H9 (cell line): ENCODE measurements at regions not wholly inside any gene's neighbourhood (a gene's known extent, or its start where the extent isn't known, plus 50 kb on each side); places are given as distances from the start of the nearest gene placed in this dataset.
A peak's percentile ranks its signal among the peaks of the same experiment; 100 is the strongest.

Experiments used
- DNase-seq: peaks from one replicate; pipeline ENCODE4 v3.0.0-alpha.2; 2017
- H2AFZ ChIP-seq: one replicate; pipeline ENCODE4 v1.6.1; 2013; ENCODE audit warnings: mild to moderate bottlenecking, low read length, control low read depth, moderate library complexity
- H2AK5ac ChIP-seq: 2 replicates; pipeline ENCODE4 v1.6.1; 2013; ENCODE audit warnings: low read length, control low read depth, mixed read lengths; ENCODE audit not compliant: insufficient read length
- H2BK120ac ChIP-seq: one replicate; pipeline ENCODE4 v1.6.1; 2013; ENCODE audit warnings: low read depth, mild to moderate bottlenecking, low read length, control low read depth, inconsistent platforms; ENCODE audit not compliant: poor library complexity, severe bottlenecking
- H2BK12ac ChIP-seq: 2 replicates; pipeline ENCODE4 v1.6.1; 2013; ENCODE audit warnings: low read length, control low read depth, mixed read lengths, low read depth; ENCODE audit not compliant: insufficient read length
- H2BK15ac ChIP-seq: 2 replicates; pipeline ENCODE4 v1.6.1; 2013; ENCODE audit warnings: low read depth, low read length, control low read depth
- H2BK20ac ChIP-seq: one replicate; pipeline ENCODE4 v1.6.1; 2013; ENCODE audit warnings: low read depth, mild to moderate bottlenecking, low read length, control low read depth, inconsistent platforms; ENCODE audit not compliant: poor library complexity, severe bottlenecking
- H2BK5ac ChIP-seq: 2 replicates; pipeline ENCODE4 v1.6.1; 2013; ENCODE audit warnings: low read length, control low read depth, mixed read lengths; ENCODE audit not compliant: insufficient read length
- H3K14ac ChIP-seq: 2 replicates; pipeline ENCODE4 v1.6.1; 2013; ENCODE audit warnings: low read length, control low read depth; ENCODE audit not compliant: insufficient read depth
- H3K18ac ChIP-seq: 2 replicates; pipeline ENCODE4 v1.6.1; 2013; ENCODE audit warnings: low read depth, mild to moderate bottlenecking, mixed read lengths, low read length, control low read depth; ENCODE audit not compliant: insufficient read length
- H3K23ac ChIP-seq: 2 replicates; pipeline ENCODE4 v1.6.1; 2013; ENCODE audit warnings: low read length, control low read depth, mixed read lengths, low read depth; ENCODE audit not compliant: insufficient read length
- H3K23me2 ChIP-seq: 2 replicates; pipeline ENCODE4 v1.6.1; 2013; ENCODE audit warnings: low read depth, mild to moderate bottlenecking, mixed read lengths, low read length, control low read depth; ENCODE audit not compliant: insufficient read length, poor library complexity, severe bottlenecking
- H3K27ac ChIP-seq: 2 replicates; pipeline ENCODE4 v1.5.1; 2013; ENCODE audit warnings: low read length, control low read depth, mixed read lengths, low read depth; ENCODE audit not compliant: insufficient read length
- H3K27me3 ChIP-seq: 2 replicates; pipeline ENCODE4 v1.6.1; 2013; ENCODE audit warnings: low read length, control low read depth, inconsistent platforms; ENCODE audit not compliant: insufficient read depth
- H3K4ac ChIP-seq: 2 replicates; pipeline ENCODE4 v1.6.1; 2013; ENCODE audit warnings: low read depth, mild to moderate bottlenecking, control low read depth, inconsistent platforms, low read length, moderate library complexity
- H3K4me1 ChIP-seq: 2 replicates; pipeline ENCODE4 v1.6.1; 2013; ENCODE audit warnings: low read length, control low read depth, inconsistent platforms; ENCODE audit not compliant: insufficient read depth
- H3K4me2 ChIP-seq: 2 replicates; pipeline ENCODE4 v1.6.1; 2013; ENCODE audit warnings: low read length, control low read depth, mixed read lengths; ENCODE audit not compliant: insufficient read length, insufficient read depth
- H3K56ac ChIP-seq: 2 replicates; pipeline ENCODE4 v1.6.1; 2013; ENCODE audit warnings: low read depth, mild to moderate bottlenecking, mixed read lengths, low read length, control low read depth; ENCODE audit not compliant: insufficient read length
- H3K79me1 ChIP-seq: 2 replicates; pipeline ENCODE4 v1.6.1; 2013; ENCODE audit warnings: low read depth, mild to moderate bottlenecking, moderate library complexity, low read length, control low read depth, inconsistent platforms; ENCODE audit not compliant: insufficient read depth, poor library complexity, severe bottlenecking
- H3K79me2 ChIP-seq: 2 replicates; pipeline ENCODE4 v1.6.1; 2013; ENCODE audit warnings: low read length, control low read depth, inconsistent platforms; ENCODE audit not compliant: insufficient read depth
- H3K9ac ChIP-seq: 2 replicates; pipeline ENCODE4 v1.6.1; 2013; ENCODE audit warnings: low read length, control low read depth, mixed read lengths; ENCODE audit not compliant: insufficient read length; ENCODE audit errors: extremely low read depth
- H3K9me3 ChIP-seq: one replicate; pipeline ENCODE4 v1.6.1; 2013; ENCODE audit warnings: low read depth, low read length, inconsistent platforms; ENCODE audit not compliant: control insufficient read depth
- H3T11ph ChIP-seq: one replicate; pipeline ENCODE4 v1.6.1; 2013; ENCODE audit warnings: mild to moderate bottlenecking, low read length, control low read depth, inconsistent platforms
- H4K20me1 ChIP-seq: one replicate; pipeline ENCODE4 v1.6.1; 2013; ENCODE audit not compliant: control insufficient read depth, insufficient read length, insufficient read depth
- H4K5ac ChIP-seq: 2 replicates; pipeline ENCODE4 v1.6.1; 2013; ENCODE audit warnings: low read depth, mild to moderate bottlenecking, mixed read lengths, low read length, control low read depth; ENCODE audit not compliant: insufficient read length
- H4K8ac ChIP-seq: replicated peaks from 2 replicates; pipeline ENCODE4 v1.6.1; 2013; ENCODE audit warnings: low read length, control low read depth, mixed read lengths, low read depth; ENCODE audit not compliant: insufficient read length
- H4K91ac ChIP-seq: 2 replicates; pipeline ENCODE4 v1.6.1; 2013; ENCODE audit warnings: low read depth, mild to moderate bottlenecking, moderate library complexity, mixed read lengths, low read length, control low read depth; ENCODE audit not compliant: insufficient read length
- H3K27ac Mint-ChIP-seq, 3 experiments: 2 replicates in 2 of 3; 3 replicates in 1 of 3; pipeline ENCODE4 v1.8.0; 2020 to 2021; ENCODE audit warnings: mixed read lengths in 3 of 3, mild to moderate bottlenecking in 1 of 3, moderate library complexity in 1 of 3
- H3K27me3 Mint-ChIP-seq: 2 replicates; pipeline ENCODE4 v1.8.0; 2021; ENCODE audit warnings: low read depth, mild to moderate bottlenecking, moderate library complexity, mixed read lengths
- H3K36me3 Mint-ChIP-seq, 3 experiments: 2 replicates in 2 of 3; 3 replicates in 1 of 3; pipeline ENCODE4 v1.8.0; 2020 to 2021; ENCODE audit warnings: low read depth in 3 of 3, mixed read lengths in 3 of 3; ENCODE audit not compliant: insufficient read depth in 1 of 3
- H3K4me1 Mint-ChIP-seq, 2 experiments: 2 replicates each; pipeline ENCODE4 v1.8.0; 2020; ENCODE audit warnings: mixed read lengths in 2 of 2
- H3K4me3 Mint-ChIP-seq, 2 experiments: 2 replicates in 1 of 2; 3 replicates in 1 of 2; pipeline ENCODE4 v1.8.0; 2020 to 2021; ENCODE audit warnings: mild to moderate bottlenecking in 2 of 2, mixed read lengths in 2 of 2, moderate library complexity in 1 of 2
- H3K9me3 Mint-ChIP-seq, 2 experiments: 2 replicates in 1 of 2; 3 replicates in 1 of 2; pipeline ENCODE4 v1.8.0; 2020; ENCODE audit warnings: mild to moderate bottlenecking in 2 of 2, mixed read lengths in 2 of 2, moderate library complexity in 1 of 2
- CTCF ChIP-seq: fragments of 200-600 bp; sonication (generic); conservative IDR thresholded peaks from 3 replicates; pipeline ENCODE4 v1.8.0; 2021; ENCODE audit warnings: antibody characterized with exemption, mild to moderate bottlenecking
- WGBS: extraction: QIAGEN DNeasy Blood & Tissue Kit; methylation state at CpG from one replicate; pipeline ENCODE4 v1.1.7; 2013; ENCODE audit warnings: missing lambda C conversion rate, low lambda C conversion rate, mixed read lengths; ENCODE audit not compliant: insufficient read length; ENCODE audit errors: extremely low coverage; 5-methylcytosine and 5-hydroxymethylcytosine counted together

DNA sequence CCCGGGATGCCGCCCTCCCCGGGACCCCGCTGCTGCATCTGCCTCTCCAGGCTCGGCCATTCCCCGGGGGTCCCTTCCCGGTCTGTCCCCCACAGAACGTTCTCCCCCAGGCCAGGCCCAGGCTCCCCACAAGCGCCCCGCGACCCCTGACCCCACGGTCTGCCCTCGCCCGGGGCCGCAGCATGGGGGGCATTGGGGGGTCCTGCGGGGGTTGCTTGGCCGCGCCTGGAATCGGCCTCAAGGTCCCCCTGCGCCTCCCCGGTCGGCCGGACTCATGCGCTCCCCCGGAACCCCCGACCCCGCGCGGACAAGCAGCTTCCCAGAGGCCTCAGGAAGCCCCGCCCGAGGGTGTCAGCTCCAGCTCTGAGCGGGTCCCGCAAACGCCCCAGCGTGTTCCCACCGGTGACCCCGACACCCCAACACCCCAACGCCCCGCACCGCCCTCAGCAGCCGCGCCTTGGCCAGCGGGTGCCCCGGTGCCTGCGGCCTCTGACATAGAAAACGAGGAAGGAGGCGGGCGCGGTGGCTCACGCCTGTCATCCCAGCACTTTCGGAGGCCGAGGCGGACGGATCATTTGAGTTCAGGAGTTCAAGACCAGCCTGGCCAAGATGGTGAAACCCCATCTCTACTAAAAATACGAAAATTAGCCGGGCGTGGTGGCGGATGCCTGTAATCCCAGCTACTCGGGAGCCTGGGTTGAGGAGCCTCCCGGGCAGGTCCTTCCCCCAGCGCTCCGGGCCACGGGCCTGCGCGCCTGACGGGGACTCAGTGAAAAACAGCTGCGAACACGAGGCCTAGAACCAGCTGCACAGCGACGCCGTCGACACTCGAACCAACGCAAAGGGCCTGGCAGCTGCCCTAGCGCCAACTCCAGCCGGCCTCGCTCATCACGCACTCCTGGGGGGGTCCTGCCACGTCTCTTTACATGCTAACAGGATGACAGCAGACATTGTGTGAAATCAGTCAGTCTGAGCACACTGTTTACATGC is 61.8 kb upstream of the CTDP1 start:
- Histone ChIP-seq H4K5ac (no peak overlapping the region), H2BK15ac (no peak overlapping the region), H3K27me3 (no peaks in the 10 kb centered on the region), H2BK120ac (no peak overlapping the region), H2BK20ac (no peak overlapping the region), H3K9me3 (peaks cover 11% of the 10 kb centered on the region), H3K14ac (no peak overlapping the region), H3T11ph (no peak overlapping the region), H3K79me1 (no peaks in the 10 kb centered on the region), H2BK12ac (no peak overlapping the region), H4K8ac (no peak overlapping the region), H3K23ac (no peak overlapping the region), H3K4me1 (no peaks in the 10 kb centered on the region; the same call in 1 of the 2 replicates), H3K9ac (no peak overlapping the region), H2BK5ac (no peak overlapping the region), H3K79me2 (no peaks in the 10 kb centered on the region), H3K27ac (no peak overlapping the region), H2AK5ac (no peak overlapping the region), H2AFZ (no peak overlapping the region), H3K4me2 (no peak overlapping the region), H4K91ac (no peak overlapping the region), H3K18ac (no peak overlapping the region), H3K56ac (no peak overlapping the region), H3K23me2 (no peaks in the 10 kb centered on the region), H4K20me1 (peaks cover 2% of the 10 kb centered on the region), H3K4ac (no peak overlapping the region)
- H3K27ac Mint-ChIP-seq: peak overlapping the region in 1 of 3 experiments; percentile 82; a peak in 1 of 7 replicates
- no peak for TF ChIP-seq CTCF
- H3K36me3 Mint-ChIP-seq: no peaks in the 10 kb centered on the region
- no CpG with 5 or more reads among the region's 79 CpGs for WGBS
- no peak overlapping the region for H3K4me3 Mint-ChIP-seq
- 0 out of 2 replicates have a peak, but pooled peaks cover 2% of the 10 kb centered on the region for H3K27me3 Mint-ChIP-seq
- peaks cover 12% of the 10 kb centered on the region in 2 experiments for H3K4me1 Mint-ChIP-seq
- H3K9me3 Mint-ChIP-seq: no peaks in the 10 kb centered on the region; a peak in 1 of 5 replicates
- DNase-seq: no peak
